ENCODE measurements at regions not wholly inside any gene's neighbourhood (a gene's known extent, or its start where the extent isn't known, plus 50 kb on each side); places are given as distances from the start of the nearest gene placed in this dataset.

DNA sequence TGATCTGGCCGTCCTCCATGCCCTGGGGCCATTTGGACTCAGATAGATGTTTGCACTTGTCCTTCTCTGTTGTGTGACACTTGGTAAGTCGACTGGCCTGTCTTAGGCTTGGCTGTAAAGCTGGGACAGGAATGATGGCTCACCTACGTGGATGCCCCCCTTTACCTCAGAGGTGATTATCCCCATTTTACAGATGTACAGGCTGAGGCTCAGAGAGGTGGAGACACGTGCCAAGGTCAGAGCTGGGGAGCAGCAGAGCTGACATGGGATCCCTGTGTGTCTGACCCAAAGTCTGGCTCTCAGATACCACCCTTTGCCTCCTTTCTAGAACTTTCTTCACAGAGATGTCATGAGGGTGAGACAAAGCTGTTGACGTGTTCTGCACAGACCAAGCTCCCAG, 71.3 kb upstream of the CIBAR2 start:
- Histone ChIP-seq H3K9me3 (peaks cover 15% of the 10 kb centered on the region), H3K4me3 (no peak overlapping the region), H3K4me1 (no peaks in the 10 kb centered on the region), H3K36me3 (no peaks in the 10 kb centered on the region), H3K27me3 (ENCODE audit: low read depth) (no peaks in the 10 kb centered on the region), H3K27ac (no peak overlapping the region)
- ATAC-seq = no peak
- DNase-seq = no peak
- intact Hi-C loops (cut with DNase I) = no loop called here
- TF ChIP-seq, protein P1, sequence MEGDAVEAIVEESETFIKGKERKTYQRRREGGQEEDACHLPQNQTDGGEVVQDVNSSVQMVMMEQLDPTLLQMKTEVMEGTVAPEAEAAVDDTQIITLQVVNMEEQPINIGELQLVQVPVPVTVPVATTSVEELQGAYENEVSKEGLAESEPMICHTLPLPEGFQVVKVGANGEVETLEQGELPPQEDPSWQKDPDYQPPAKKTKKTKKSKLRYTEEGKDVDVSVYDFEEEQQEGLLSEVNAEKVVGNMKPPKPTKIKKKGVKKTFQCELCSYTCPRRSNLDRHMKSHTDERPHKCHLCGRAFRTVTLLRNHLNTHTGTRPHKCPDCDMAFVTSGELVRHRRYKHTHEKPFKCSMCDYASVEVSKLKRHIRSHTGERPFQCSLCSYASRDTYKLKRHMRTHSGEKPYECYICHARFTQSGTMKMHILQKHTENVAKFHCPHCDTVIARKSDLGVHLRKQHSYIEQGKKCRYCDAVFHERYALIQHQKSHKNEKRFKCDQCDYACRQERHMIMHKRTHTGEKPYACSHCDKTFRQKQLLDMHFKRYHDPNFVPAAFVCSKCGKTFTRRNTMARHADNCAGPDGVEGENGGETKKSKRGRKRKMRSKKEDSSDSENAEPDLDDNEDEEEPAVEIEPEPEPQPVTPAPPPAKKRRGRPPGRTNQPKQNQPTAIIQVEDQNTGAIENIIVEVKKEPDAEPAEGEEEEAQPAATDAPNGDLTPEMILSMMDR (IDR thresholded peaks at IDR 0.05) = no peak

DNA sequence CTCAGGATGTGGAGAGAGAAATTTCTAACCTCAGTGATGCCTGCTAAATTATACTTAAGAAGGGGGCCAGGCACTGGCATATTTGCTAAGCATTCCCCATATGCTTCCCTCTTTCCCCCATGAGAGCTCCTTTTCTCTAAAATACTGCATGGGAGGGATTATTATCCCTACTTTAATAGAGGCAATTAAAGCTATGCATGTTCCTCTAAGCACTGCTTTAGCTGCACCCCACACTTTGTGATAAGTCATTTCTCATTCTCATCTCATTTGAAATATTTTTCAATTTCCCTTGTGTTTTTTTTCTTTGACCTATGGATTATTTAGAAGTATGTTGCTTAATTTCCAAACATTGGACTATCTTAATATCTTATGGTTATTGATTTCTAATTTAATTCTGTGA, 72.1 kb upstream of the CIBAR2 start:
- H3K4me3 ChIP-seq = no peak overlapping the region
- no peaks in the 10 kb centered on the region for H3K4me1 ChIP-seq
- no peak for ATAC-seq
- no peaks in the 10 kb centered on the region for H3K27me3 ChIP-seq (ENCODE audit: low read depth)
- DNase-seq = no peak
- H3K36me3 ChIP-seq = no peaks in the 10 kb centered on the region
- TF ChIP-seq, protein P1 (IDR thresholded peaks at IDR 0.05) = no peak
- no peak overlapping the region for H3K27ac ChIP-seq
- peaks cover 15% of the 10 kb centered on the region for H3K9me3 ChIP-seq
- intact Hi-C loops (cut with DNase I) = no loop called here

- H3K4me1 ChIP-seq = no peaks in the 10 kb centered on the region
- no peaks in the 10 kb centered on the region for H3K36me3 ChIP-seq
- ATAC-seq (no peak), DNase-seq (peak; percentile 15)
- H3K4me3 ChIP-seq = no peak overlapping the region
- intact Hi-C loops (cut with DNase I) = no loop called here
- H3K9me3 ChIP-seq = peaks cover 15% of the 10 kb centered on the region
- no peaks in the 10 kb centered on the region for H3K27me3 ChIP-seq (ENCODE audit: low read depth)
- no peak overlapping the region for H3K27ac ChIP-seq
- TF ChIP-seq, protein P1 (IDR thresholded peaks at IDR 0.05) = no peak
Measured at GRCh38 chr16:85185303-85186100, 73.2 kb upstream of the CIBAR2 start.

DNA sequence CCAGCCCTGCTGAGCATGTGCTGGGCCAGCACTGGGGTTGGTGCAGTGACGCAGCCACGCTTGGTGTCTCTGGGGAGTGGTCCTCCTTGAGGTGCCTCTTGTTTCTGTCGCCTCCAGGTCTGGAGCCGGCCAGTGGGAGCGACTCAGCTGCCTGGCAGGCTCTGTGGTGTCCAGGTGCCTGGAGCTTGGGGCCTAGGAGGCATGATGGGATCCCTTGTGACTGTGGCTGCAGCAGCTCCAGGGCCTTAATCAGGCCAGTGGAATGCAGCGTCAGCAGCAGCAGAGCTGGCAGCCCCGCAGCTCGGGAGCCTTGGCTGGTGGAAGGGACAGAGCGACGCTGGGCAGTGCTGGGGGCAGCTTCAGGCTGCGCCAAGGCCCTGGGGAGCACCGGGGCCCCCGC, 74.7 kb upstream of the CIBAR2 start:
- TF ChIP-seq, protein P1 (IDR thresholded peaks at IDR 0.05) = no peak
- ATAC-seq (peak in 1 of 2 donors; percentile 23), DNase-seq (no peak)
- no peaks in the 10 kb centered on the region for H3K4me1 ChIP-seq
- H3K4me3 ChIP-seq = no peak overlapping the region
- intact Hi-C loops (cut with DNase I) = no loop called here
- no peaks in the 10 kb centered on the region for H3K36me3 ChIP-seq
- no peak overlapping the region for H3K27ac ChIP-seq
- peaks cover 15% of the 10 kb centered on the region for H3K9me3 ChIP-seq
- H3K27me3 ChIP-seq (ENCODE audit: low read depth) = no peaks in the 10 kb centered on the region

DNA sequence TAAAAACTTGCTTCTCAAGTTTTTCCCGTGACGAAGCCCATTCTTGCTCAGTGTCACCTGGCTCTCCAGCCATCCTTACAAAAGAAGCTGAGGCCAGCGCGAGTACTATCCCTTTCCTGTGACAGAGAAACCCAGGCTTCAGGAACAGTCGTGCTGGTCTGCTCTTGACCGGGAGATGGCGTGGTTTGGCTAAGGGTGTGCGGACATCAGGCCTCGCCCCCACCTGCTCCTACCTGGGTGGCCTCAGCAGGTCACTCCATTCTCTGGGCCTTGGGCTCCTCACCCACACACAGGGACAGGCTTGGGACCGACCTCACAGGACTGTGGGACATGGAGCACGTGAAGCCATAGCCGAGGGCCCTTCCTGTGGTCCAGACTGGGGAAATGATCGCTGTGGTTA, 75.2 kb upstream of the CIBAR2 start:
- intact Hi-C loops (cut with DNase I) = no loop called here
- DNase-seq = no peak
- ATAC-seq = no peak
- no peaks in the 10 kb centered on the region for H3K4me1 ChIP-seq
- TF ChIP-seq, protein P1 (IDR thresholded peaks at IDR 0.05) = no peak
- H3K27me3 ChIP-seq (ENCODE audit: low read depth) = no peaks in the 10 kb centered on the region
- peaks cover 15% of the 10 kb centered on the region for H3K9me3 ChIP-seq
- H3K36me3 ChIP-seq = no peaks in the 10 kb centered on the region
- no peak overlapping the region for H3K4me3 ChIP-seq
- H3K27ac ChIP-seq = no peak overlapping the region

Measured in lower lobe of right lung (tissue), 2 donors.